Caco-2 (cell line): ENCODE measurements at regions not wholly inside any gene's neighbourhood (a gene's known extent, or its start where the extent isn't known, plus 50 kb on each side); places are given as distances from the start of the nearest gene placed in this dataset.

ENCODE experiments used
- BruUV-seq: library from RNA; stranded (reverse); fragments of 400-500 nt; replicated peaks from 2 replicates; lab custom pipeline; 2021; lab: Mats Ljungman, UMichigan
- CTCF ChIA-PET: fragments of 300-600 bp; sonication (Branson Sonifier 250); formaldehyde crosslinking; loops from one replicate; lab custom pipeline; 2022; ENCODE audit warnings: antibody characterized with exemption; lab: Charles Lee
- POLR2A ChIA-PET: fragments of 300-600 bp; sonication (Branson Sonifier 250); formaldehyde crosslinking; loops from one replicate; lab custom pipeline; 2022; ENCODE audit warnings: antibody characterized with exemption; lab: Charles Lee
- DNase-seq, 2 experiments: peaks; one replicate each; pipeline versions ENCODE4 v3.0.0 to v3.0.0-alpha.2; 2020 to 2022
- H3K27me3 ChIP-seq: replicated peaks from 2 replicates; pipeline ENCODE4 v1.6.0; 2011; ENCODE audit warnings: low read length; ENCODE audit not compliant: control insufficient read depth, insufficient read depth
- H3K36me3 ChIP-seq: 2 replicates; pipeline ENCODE4 v1.5.1; 2011; ENCODE audit warnings: low read length; ENCODE audit not compliant: control insufficient read depth, insufficient read depth
- H3K4me1 ChIP-seq: fragments of 250-450 bp; sonication (Bioruptor Pico); 2 replicates; pipeline ENCODE4 v1.5.1; 2020; ENCODE audit warnings: mild to moderate bottlenecking
- H3K4me3 ChIP-seq: 2 replicates; pipeline ENCODE4 v1.5.1; 2011; ENCODE audit warnings: low read depth, mild to moderate bottlenecking, control low read depth, low read length
- H3K9me3 ChIP-seq: fragments of 250-450 bp; sonication (Bioruptor Pico); 2 replicates; pipeline ENCODE4 v1.5.1; 2020; ENCODE audit warnings: mild to moderate bottlenecking, moderate library complexity
- H3K27ac Mint-ChIP-seq: one replicate; pipeline ENCODE4 v1.8.0; 2022; ENCODE audit warnings: mixed read lengths; ENCODE audit not compliant: unreplicated experiment
- H3K27me3 Mint-ChIP-seq: one replicate; pipeline ENCODE4 v1.8.0; 2022; ENCODE audit warnings: mixed read lengths; ENCODE audit not compliant: insufficient read depth, unreplicated experiment
- H3K36me3 Mint-ChIP-seq: one replicate; pipeline ENCODE4 v1.8.0; 2022; ENCODE audit warnings: mild to moderate bottlenecking, mixed read lengths; ENCODE audit not compliant: insufficient read depth, unreplicated experiment
- H3K4me1 Mint-ChIP-seq: one replicate; pipeline ENCODE4 v1.8.0; 2022; ENCODE audit warnings: low read depth, mixed read lengths; ENCODE audit not compliant: unreplicated experiment
- H3K4me3 Mint-ChIP-seq: one replicate; pipeline ENCODE4 v1.8.0; 2022; ENCODE audit warnings: mild to moderate bottlenecking, moderate library complexity, mixed read lengths; ENCODE audit not compliant: unreplicated experiment
- H3K9me3 Mint-ChIP-seq: one replicate; pipeline ENCODE4 v1.8.0; 2022; ENCODE audit warnings: mixed read lengths; ENCODE audit not compliant: unreplicated experiment
- intact Hi-C: fragments of 100-400 bp; cut with micrococcal nuclease; formaldehyde crosslinking; loops from one replicate; pipeline ENCODE4 v1.10.0; 2022; ENCODE audit not compliant: unreplicated experiment
- TF ChIP-seq, protein P1 (sequence below), 2 experiments: fragments of 200-600 bp in 1 of 2; IDR thresholded peaks; 1 replicate in 1 of 2; 2 replicates in 1 of 2; pipeline versions ENCODE4 v1.5.1 to v1.8.0; 2011 to 2022; ENCODE audit warnings: antibody characterized with exemption in 1 of 2, control low read depth in 1 of 2, inconsistent platforms in 1 of 2, low read depth in 1 of 2, low read length in 1 of 2, mild to moderate bottlenecking in 1 of 2, moderate library complexity in 1 of 2; ENCODE audit not compliant: insufficient read depth in 1 of 2, severe bottlenecking in 1 of 2, unreplicated experiment in 1 of 2

DNA sequence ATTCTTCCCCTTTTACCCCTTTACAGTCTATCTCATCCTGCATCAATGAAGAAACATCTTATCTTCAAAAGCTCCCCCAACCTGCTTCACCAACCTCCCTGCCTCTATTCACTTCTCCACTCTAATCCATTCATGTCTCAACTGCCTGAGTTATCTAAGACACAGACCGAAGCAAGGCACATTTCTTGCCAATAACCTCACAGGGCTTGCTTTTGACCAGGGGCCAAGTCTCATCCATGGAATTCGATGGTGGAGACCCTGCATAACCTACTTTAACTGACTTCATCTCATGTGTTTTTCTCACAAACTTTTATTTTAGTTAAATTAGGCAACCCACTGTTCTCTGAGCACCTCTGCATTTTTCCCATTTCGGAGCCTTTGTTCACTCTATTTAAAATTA, 69.7 kb downstream of the MYCN start:
- intact Hi-C loops = loop anchor here (5.0 to 10.0 kb wide), 2 partner anchors 87 to 375 kb away; no protein-coding TSS in a partner anchor
- CTCF ChIA-PET = no interaction called here

DNA sequence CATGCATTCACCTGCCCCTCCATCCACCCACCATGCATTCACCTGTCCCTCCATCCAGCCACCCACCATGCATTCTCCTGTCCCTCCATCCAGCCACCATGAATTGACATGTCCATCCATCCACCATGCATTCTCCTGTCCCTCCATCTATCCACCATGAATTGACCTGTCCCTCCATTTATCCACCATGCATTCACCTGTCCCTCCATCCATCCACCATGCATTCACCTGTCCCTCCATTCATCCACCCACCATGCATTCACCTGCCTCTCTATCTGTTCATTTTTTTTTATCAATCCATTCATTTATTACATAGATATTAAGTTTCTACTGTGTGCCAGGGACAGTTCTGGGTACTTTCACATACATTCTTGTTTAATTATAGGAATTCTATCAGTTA, 69.2 kb downstream of the MYCN start:
- BruUV-seq = no TSS peak
- H3K4me1 ChIP-seq = peaks cover 32% of the 10 kb centered on the region
- TF ChIP-seq, protein P1, sequence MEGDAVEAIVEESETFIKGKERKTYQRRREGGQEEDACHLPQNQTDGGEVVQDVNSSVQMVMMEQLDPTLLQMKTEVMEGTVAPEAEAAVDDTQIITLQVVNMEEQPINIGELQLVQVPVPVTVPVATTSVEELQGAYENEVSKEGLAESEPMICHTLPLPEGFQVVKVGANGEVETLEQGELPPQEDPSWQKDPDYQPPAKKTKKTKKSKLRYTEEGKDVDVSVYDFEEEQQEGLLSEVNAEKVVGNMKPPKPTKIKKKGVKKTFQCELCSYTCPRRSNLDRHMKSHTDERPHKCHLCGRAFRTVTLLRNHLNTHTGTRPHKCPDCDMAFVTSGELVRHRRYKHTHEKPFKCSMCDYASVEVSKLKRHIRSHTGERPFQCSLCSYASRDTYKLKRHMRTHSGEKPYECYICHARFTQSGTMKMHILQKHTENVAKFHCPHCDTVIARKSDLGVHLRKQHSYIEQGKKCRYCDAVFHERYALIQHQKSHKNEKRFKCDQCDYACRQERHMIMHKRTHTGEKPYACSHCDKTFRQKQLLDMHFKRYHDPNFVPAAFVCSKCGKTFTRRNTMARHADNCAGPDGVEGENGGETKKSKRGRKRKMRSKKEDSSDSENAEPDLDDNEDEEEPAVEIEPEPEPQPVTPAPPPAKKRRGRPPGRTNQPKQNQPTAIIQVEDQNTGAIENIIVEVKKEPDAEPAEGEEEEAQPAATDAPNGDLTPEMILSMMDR (IDR thresholded peaks at IDR 0.05; ENCODE audit: insufficient read depth in 1 of 2, low read depth in 1 of 2, low read length in 1 of 2, severe bottlenecking in 1 of 2, unreplicated experiment in 1 of 2) = no peak
- no peak overlapping the region for H3K4me3 ChIP-seq
- H3K36me3 ChIP-seq = no peaks in the 10 kb centered on the region
- no peaks in the 10 kb centered on the region for H3K27me3 ChIP-seq
- Mint-ChIP-seq H3K9me3 (no peaks in the 10 kb centered on the region), H3K27me3 (no peaks in the 10 kb centered on the region), H3K4me3 (no peak overlapping the region), H3K4me1 (peaks cover 17% of the 10 kb centered on the region), H3K27ac (no peak overlapping the region), H3K36me3 (peaks cover 13% of the 10 kb centered on the region)
- intact Hi-C loops = no loop called here
- POLR2A ChIA-PET = no interaction called here
- CTCF ChIA-PET = no interaction called here
- no peaks in the 10 kb centered on the region for H3K9me3 ChIP-seq
- no peak for DNase-seq

More for the DNA sequence above, 69.7 kb downstream of the MYCN start:
- Histone ChIP-seq H3K4me3 (no peak overlapping the region), H3K9me3 (no peaks in the 10 kb centered on the region), H3K27me3 (no peaks in the 10 kb centered on the region), H3K36me3 (no peaks in the 10 kb centered on the region), H3K4me1 (peaks cover 32% of the 10 kb centered on the region)
- DNase-seq = no peak
- TF ChIP-seq, protein P1 (IDR thresholded peaks at IDR 0.05; ENCODE audit: insufficient read depth in 1 of 2, low read depth in 1 of 2, low read length in 1 of 2, severe bottlenecking in 1 of 2, unreplicated experiment in 1 of 2) = no peak
- H3K9me3 Mint-ChIP-seq = no peaks in the 10 kb centered on the region
- no TSS peak for BruUV-seq
- no peaks in the 10 kb centered on the region for H3K27me3 Mint-ChIP-seq
- no peak overlapping the region for H3K4me3 Mint-ChIP-seq
- peaks cover 20% of the 10 kb centered on the region for H3K4me1 Mint-ChIP-seq
- no peak overlapping the region for H3K27ac Mint-ChIP-seq
- POLR2A ChIA-PET = no interaction called here
- H3K36me3 Mint-ChIP-seq = peaks cover 13% of the 10 kb centered on the region

DNA sequence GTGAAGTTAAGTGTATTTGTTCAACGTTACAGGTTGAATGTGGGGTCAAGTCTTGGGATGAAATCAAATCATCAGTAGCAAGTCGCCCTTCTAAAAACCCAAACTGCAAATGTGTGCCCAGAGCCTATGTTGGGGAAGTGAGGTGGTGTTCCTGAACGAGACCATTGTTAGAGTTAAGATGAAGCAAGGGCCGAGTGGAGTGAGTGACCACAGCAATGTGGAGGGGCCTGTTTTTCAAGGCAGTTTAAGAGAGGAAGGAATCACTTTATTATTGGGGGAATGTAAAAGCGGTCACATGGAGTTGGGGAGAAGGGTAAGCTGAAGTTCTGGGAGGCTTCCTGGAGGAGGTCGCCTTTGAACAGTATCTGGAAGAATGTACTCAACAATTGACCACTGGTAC, 68.5 kb downstream of the MYCN start:
- H3K4me1 ChIP-seq = peaks cover 29% of the 10 kb centered on the region
- H3K4me3 ChIP-seq = no peak overlapping the region
- H3K4me1 Mint-ChIP-seq = peaks cover 13% of the 10 kb centered on the region
- H3K27me3 ChIP-seq = no peaks in the 10 kb centered on the region
- H3K36me3 Mint-ChIP-seq = peaks cover 13% of the 10 kb centered on the region
- ChIA-PET CTCF (no interaction called here), POLR2A (no interaction called here)
- no peaks in the 10 kb centered on the region for H3K9me3 Mint-ChIP-seq
- H3K9me3 ChIP-seq = no peaks in the 10 kb centered on the region
- no peak for DNase-seq
- H3K4me3 Mint-ChIP-seq = no peak overlapping the region
- intact Hi-C loops = no loop called here
- BruUV-seq = no TSS peak
- H3K36me3 ChIP-seq = no peaks in the 10 kb centered on the region
- H3K27me3 Mint-ChIP-seq = no peaks in the 10 kb centered on the region
- TF ChIP-seq, protein P1 (IDR thresholded peaks at IDR 0.05; ENCODE audit: insufficient read depth in 1 of 2, low read depth in 1 of 2, low read length in 1 of 2, severe bottlenecking in 1 of 2, unreplicated experiment in 1 of 2) = no peak
- H3K27ac Mint-ChIP-seq = no peak overlapping the region
